ENCODE measurements at regions not wholly inside any gene's neighbourhood (a gene's known extent, or its start where the extent isn't known, plus 50 kb on each side); places are given as distances from the start of the nearest gene placed in this dataset.

- TF ChIP-seq MAX (IDR thresholded peaks at IDR 0.05; ENCODE audit: low read depth, low read length) (no peak), POLR2A (IDR thresholded peaks at IDR 0.05; ENCODE audit: extremely low read depth, insufficient read length) (no peak), CTCF (IDR thresholded peaks at IDR 0.05; ENCODE audit: low read depth, low read length) (no peak)
Observed at GRCh38 chr2:123563515-123563914, 461.6 kb upstream of the CNTNAP5 start.

Data from NB4 (cell line).